ENCODE measurements at regions not wholly inside any gene's neighbourhood (a gene's known extent, or its start where the extent isn't known, plus 50 kb on each side); places are given as distances from the start of the nearest gene placed in this dataset.

- no peak for ATAC-seq
- Histone ChIP-seq H3K36me3 (no peaks in the 10 kb centered on the region), H3K27me3 (peaks cover 48% of the 10 kb centered on the region), H3K4me1 (peaks cover 0 to 9% (median 0%) of the 10 kb centered on the region in 3 donors), H3K4me3 (no peak overlapping the region), H3K9me3 (no peaks in the 10 kb centered on the region), H3K27ac (no peak overlapping the region)
- TF ChIP-seq EP300 (IDR thresholded peaks at IDR 0.05) = no peak
- no peak for TF ChIP-seq POLR2A (IDR thresholded peaks at IDR 0.05)
- TF ChIP-seq POLR2AphosphoS5 (IDR thresholded peaks at IDR 0.05) = no peak
- no peak for TF ChIP-seq CTCF (IDR thresholded peaks at IDR 0.05)
- 73 to 96% methylated on average over 4 to 7 of the region's 8 CpGs for WGBS, 2 donors (ENCODE audit: low coverage in 1 of 2)
Measured at GRCh38 chr11:45750439-45750838, 54.5 kb upstream of the SLC35C1 start.

DNA sequence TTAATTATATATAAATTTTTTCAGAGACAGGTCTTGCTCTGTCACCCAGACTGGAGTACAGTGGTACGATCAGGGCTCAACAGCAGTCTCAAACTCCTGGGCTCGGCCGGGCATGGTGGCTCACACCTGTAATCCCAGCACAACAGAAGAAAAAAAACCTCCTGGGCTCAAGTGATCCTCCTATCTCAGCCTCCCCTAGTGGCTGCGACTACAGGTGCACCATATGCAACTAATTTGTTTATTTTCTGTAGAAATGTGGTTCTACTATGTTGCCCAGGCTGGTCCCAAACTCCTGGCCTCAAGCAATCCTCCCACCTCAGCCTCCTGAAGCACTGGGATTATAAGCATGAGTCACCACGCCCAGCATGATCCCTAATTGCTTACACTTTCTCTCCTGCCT, 56.1 kb upstream of the SLC35C1 start:
- Histone ChIP-seq H3K4me1 (peaks cover 0 to 5% (median 0%) of the 10 kb centered on the region in 3 donors), H3K4me3 (no peak overlapping the region), H3K27ac (no peak overlapping the region), H3K27me3 (peaks cover 34% of the 10 kb centered on the region), H3K9me3 (no peaks in the 10 kb centered on the region), H3K36me3 (no peaks in the 10 kb centered on the region)
- ATAC-seq = no peak
- 80 to 83% methylated on average over 1 to 2 of the region's 5 CpGs for WGBS, 2 donors (ENCODE audit: low coverage in 1 of 2)
- no peak for TF ChIP-seq POLR2A (IDR thresholded peaks at IDR 0.05)

- Histone ChIP-seq H3K4me1 (peaks cover 0 to 5% (median 0%) of the 10 kb centered on the region in 3 donors), H3K36me3 (no peaks in the 10 kb centered on the region), H3K27me3 (peaks cover 5% of the 10 kb centered on the region), H3K27ac (peak overlapping the region in 3 of 4 donors; percentile 45 to 54 (median 49)), H3K4me3 (no peak overlapping the region), H3K9me3 (no peaks in the 10 kb centered on the region)
- WGBS, 2 donors (ENCODE audit: low coverage in 1 of 2) = 42 to 52% methylated on average over 11 to 13 of the region's 13 CpGs
- ATAC-seq = peak; percentile 87
- TF ChIP-seq CTCF (IDR thresholded peaks at IDR 0.05) = no peak
- TF ChIP-seq POLR2A (IDR thresholded peaks at IDR 0.05) = no peak
- no peak for TF ChIP-seq POLR2AphosphoS5 (IDR thresholded peaks at IDR 0.05)
- no peak for TF ChIP-seq EP300 (IDR thresholded peaks at IDR 0.05)
Measured at GRCh38 chr11:45745065-45745811, 59.7 kb upstream of the SLC35C1 start.

GRCh38 chr11:45743556-45744468, 61.1 kb upstream of the SLC35C1 start:
- WGBS, 2 donors (ENCODE audit: low coverage in 1 of 2) = 50 to 80% methylated on average over 2 to 9 of the region's 11 CpGs
- TF ChIP-seq EP300 (IDR thresholded peaks at IDR 0.05) (no peak), POLR2AphosphoS5 (IDR thresholded peaks at IDR 0.05) (no peak), CTCF (IDR thresholded peaks at IDR 0.05) (no peak), POLR2A (IDR thresholded peaks at IDR 0.05) (no peak)
- Histone ChIP-seq H3K36me3 (no peaks in the 10 kb centered on the region), H3K4me3 (no peak overlapping the region), H3K9me3 (no peaks in the 10 kb centered on the region), H3K4me1 (peaks cover 0 to 5% (median 0%) of the 10 kb centered on the region in 3 donors), H3K27me3 (peaks cover 3% of the 10 kb centered on the region), H3K27ac (no peak overlapping the region)
- no peak for ATAC-seq

GRCh38 chr11:45741582-45741981, 63.4 kb upstream of the SLC35C1 start:
- WGBS, 2 donors (ENCODE audit: low coverage in 1 of 2) = 84 to 94% methylated on average over 2 of the region's 2 CpGs
- Histone ChIP-seq H3K27ac (no peak overlapping the region), H3K36me3 (no peaks in the 10 kb centered on the region), H3K4me1 (peaks cover 0 to 5% (median 0%) of the 10 kb centered on the region in 3 donors), H3K4me3 (no peak overlapping the region), H3K9me3 (no peaks in the 10 kb centered on the region), H3K27me3 (peaks cover 3% of the 10 kb centered on the region)
- ATAC-seq = no peak
- TF ChIP-seq POLR2A (IDR thresholded peaks at IDR 0.05) = no peak
- TF ChIP-seq POLR2AphosphoS5 (IDR thresholded peaks at IDR 0.05) = no peak

Data from gastroesophageal sphincter (tissue), 4 donors.